ENCODE measurements at regions not wholly inside any gene's neighbourhood (a gene's known extent, or its start where the extent isn't known, plus 50 kb on each side); places are given as distances from the start of the nearest gene placed in this dataset.

- no peak overlapping the region for H3K27ac ChIP-seq (ENCODE audit: low read depth, low read length)
- no peak overlapping the region for H3K9ac ChIP-seq (ENCODE audit: low read length)
- H3K36me3 ChIP-seq (ENCODE audit: insufficient read depth, low read length): no peaks in the 10 kb centered on the region
- H3K4me3 ChIP-seq (ENCODE audit: low read depth in 1 of 2, low read length in 2 of 2): no peak overlapping the region
- no peaks in the 10 kb centered on the region for H3K9me3 ChIP-seq (ENCODE audit: low read length)
- H3K27me3 ChIP-seq (ENCODE audit: control insufficient read depth in 1 of 2, insufficient read depth in 2 of 2, low read length in 2 of 2): no peaks in the 10 kb centered on the region
- no peaks in the 10 kb centered on the region for H3K4me1 ChIP-seq (ENCODE audit: insufficient read depth, low read length)
Observed at GRCh38 chr2:62447411-62447810, 58.6 kb downstream of the TMEM17 start.

GRCh38 chr2:62446491-62446890 lies 59.5 kb downstream of the TMEM17 start:
- H3K27ac ChIP-seq (ENCODE audit: low read depth, low read length): no peak overlapping the region
- no peaks in the 10 kb centered on the region for H3K27me3 ChIP-seq (ENCODE audit: control insufficient read depth in 1 of 2, insufficient read depth in 2 of 2, low read length in 2 of 2)
- no peaks in the 10 kb centered on the region for H3K9me3 ChIP-seq (ENCODE audit: low read length)
- no peaks in the 10 kb centered on the region for H3K4me1 ChIP-seq (ENCODE audit: insufficient read depth, low read length)
- H3K9ac ChIP-seq (ENCODE audit: low read length): no peak overlapping the region
- no peak overlapping the region for H3K4me3 ChIP-seq (ENCODE audit: low read depth in 1 of 2, low read length in 2 of 2)
- H3K36me3 ChIP-seq (ENCODE audit: insufficient read depth, low read length): no peaks in the 10 kb centered on the region

GRCh38 chr2:62443886-62444285 lies 62.1 kb downstream of the TMEM17 start:
- H3K27me3 ChIP-seq (ENCODE audit: control insufficient read depth in 1 of 2, insufficient read depth in 2 of 2, low read length in 2 of 2): no peaks in the 10 kb centered on the region
- H3K9me3 ChIP-seq (ENCODE audit: low read length): no peaks in the 10 kb centered on the region
- H3K9ac ChIP-seq (ENCODE audit: low read length): no peak overlapping the region
- H3K36me3 ChIP-seq (ENCODE audit: insufficient read depth, low read length): no peaks in the 10 kb centered on the region
- H3K4me3 ChIP-seq (ENCODE audit: low read depth in 1 of 2, low read length in 2 of 2): no peak overlapping the region
- no peaks in the 10 kb centered on the region for H3K4me1 ChIP-seq (ENCODE audit: insufficient read depth, low read length)
- H3K27ac ChIP-seq (ENCODE audit: low read depth, low read length): no peak overlapping the region

- Histone ChIP-seq H3K36me3 (ENCODE audit: insufficient read depth, low read length) (no peaks in the 10 kb centered on the region), H3K27me3 (ENCODE audit: control insufficient read depth in 1 of 2, insufficient read depth in 2 of 2, low read length in 2 of 2) (no peaks in the 10 kb centered on the region), H3K4me1 (ENCODE audit: insufficient read depth, low read length) (no peaks in the 10 kb centered on the region), H3K9me3 (ENCODE audit: low read length) (no peaks in the 10 kb centered on the region), H3K27ac (ENCODE audit: low read depth, low read length) (no peak overlapping the region), H3K9ac (ENCODE audit: low read length) (no peak overlapping the region), H3K4me3 (ENCODE audit: low read depth in 1 of 2, low read length in 2 of 2) (no peak overlapping the region)
Observed at GRCh38 chr2:62443471-62443870, 62.5 kb downstream of the TMEM17 start.

GRCh38 chr2:62441824-62442223 lies 64.2 kb downstream of the TMEM17 start:
- Histone ChIP-seq H3K4me3 (ENCODE audit: low read depth in 1 of 2, low read length in 2 of 2) (no peak overlapping the region), H3K36me3 (ENCODE audit: insufficient read depth, low read length) (no peaks in the 10 kb centered on the region), H3K9me3 (ENCODE audit: low read length) (no peaks in the 10 kb centered on the region), H3K27me3 (ENCODE audit: control insufficient read depth in 1 of 2, insufficient read depth in 2 of 2, low read length in 2 of 2) (no peaks in the 10 kb centered on the region), H3K27ac (ENCODE audit: low read depth, low read length) (no peak overlapping the region), H3K4me1 (ENCODE audit: insufficient read depth, low read length) (no peaks in the 10 kb centered on the region), H3K9ac (ENCODE audit: low read length) (no peak overlapping the region)

GRCh38 chr2:62441421-62441820 lies 64.6 kb downstream of the TMEM17 start:
- no peak overlapping the region for H3K4me3 ChIP-seq (ENCODE audit: low read depth in 1 of 2, low read length in 2 of 2)
- H3K9ac ChIP-seq (ENCODE audit: low read length): no peak overlapping the region
- H3K9me3 ChIP-seq (ENCODE audit: low read length): no peaks in the 10 kb centered on the region
- H3K27me3 ChIP-seq (ENCODE audit: control insufficient read depth in 1 of 2, insufficient read depth in 2 of 2, low read length in 2 of 2): no peaks in the 10 kb centered on the region
- H3K27ac ChIP-seq (ENCODE audit: low read depth, low read length): no peak overlapping the region
- H3K36me3 ChIP-seq (ENCODE audit: insufficient read depth, low read length): no peaks in the 10 kb centered on the region
- H3K4me1 ChIP-seq (ENCODE audit: insufficient read depth, low read length): no peaks in the 10 kb centered on the region

- H3K36me3 ChIP-seq (ENCODE audit: insufficient read depth, low read length): no peaks in the 10 kb centered on the region
- H3K4me3 ChIP-seq (ENCODE audit: low read depth in 1 of 2, low read length in 2 of 2): no peak overlapping the region
- no peaks in the 10 kb centered on the region for H3K27me3 ChIP-seq (ENCODE audit: control insufficient read depth in 1 of 2, insufficient read depth in 2 of 2, low read length in 2 of 2)
- no peak overlapping the region for H3K27ac ChIP-seq (ENCODE audit: low read depth, low read length)
- H3K9me3 ChIP-seq (ENCODE audit: low read length): no peaks in the 10 kb centered on the region
- no peaks in the 10 kb centered on the region for H3K4me1 ChIP-seq (ENCODE audit: insufficient read depth, low read length)
- H3K9ac ChIP-seq (ENCODE audit: low read length): no peak overlapping the region
Observed at GRCh38 chr2:62440281-62440946, 65.6 kb downstream of the TMEM17 start.

GRCh38 chr2:62439425-62439824 lies 66.6 kb downstream of the TMEM17 start:
- H3K9me3 ChIP-seq (ENCODE audit: low read length): no peaks in the 10 kb centered on the region
- H3K4me3 ChIP-seq (ENCODE audit: low read depth in 1 of 2, low read length in 2 of 2): no peak overlapping the region
- H3K9ac ChIP-seq (ENCODE audit: low read length): no peak overlapping the region
- H3K27me3 ChIP-seq (ENCODE audit: control insufficient read depth in 1 of 2, insufficient read depth in 2 of 2, low read length in 2 of 2): no peaks in the 10 kb centered on the region
- H3K27ac ChIP-seq (ENCODE audit: low read depth, low read length): no peak overlapping the region
- no peaks in the 10 kb centered on the region for H3K36me3 ChIP-seq (ENCODE audit: insufficient read depth, low read length)
- no peaks in the 10 kb centered on the region for H3K4me1 ChIP-seq (ENCODE audit: insufficient read depth, low read length)

- no peaks in the 10 kb centered on the region for H3K27me3 ChIP-seq (ENCODE audit: control insufficient read depth in 1 of 2, insufficient read depth in 2 of 2, low read length in 2 of 2)
- H3K4me3 ChIP-seq (ENCODE audit: low read depth in 1 of 2, low read length in 2 of 2): no peak overlapping the region
- H3K9me3 ChIP-seq (ENCODE audit: low read length): no peaks in the 10 kb centered on the region
- H3K36me3 ChIP-seq (ENCODE audit: insufficient read depth, low read length): no peaks in the 10 kb centered on the region
- no peak overlapping the region for H3K9ac ChIP-seq (ENCODE audit: low read length)
- no peaks in the 10 kb centered on the region for H3K4me1 ChIP-seq (ENCODE audit: insufficient read depth, low read length)
- no peak overlapping the region for H3K27ac ChIP-seq (ENCODE audit: low read depth, low read length)
Observed at GRCh38 chr2:62437785-62438184, 68.2 kb downstream of the TMEM17 start.

GRCh38 chr2:62435720-62436119 lies 70.3 kb downstream of the TMEM17 start:
- Histone ChIP-seq H3K36me3 (ENCODE audit: insufficient read depth, low read length) (no peaks in the 10 kb centered on the region), H3K27me3 (ENCODE audit: control insufficient read depth in 1 of 2, insufficient read depth in 2 of 2, low read length in 2 of 2) (no peaks in the 10 kb centered on the region), H3K9ac (ENCODE audit: low read length) (no peak overlapping the region), H3K27ac (ENCODE audit: low read depth, low read length) (no peak overlapping the region), H3K4me1 (ENCODE audit: insufficient read depth, low read length) (no peaks in the 10 kb centered on the region), H3K4me3 (ENCODE audit: low read depth in 1 of 2, low read length in 2 of 2) (no peak overlapping the region), H3K9me3 (ENCODE audit: low read length) (no peaks in the 10 kb centered on the region)

- Histone ChIP-seq H3K4me1 (ENCODE audit: insufficient read depth, low read length) (no peaks in the 10 kb centered on the region), H3K9me3 (ENCODE audit: low read length) (no peaks in the 10 kb centered on the region), H3K27ac (ENCODE audit: low read depth, low read length) (no peak overlapping the region), H3K4me3 (ENCODE audit: low read depth in 1 of 2, low read length in 2 of 2) (no peak overlapping the region), H3K27me3 (ENCODE audit: control insufficient read depth in 1 of 2, insufficient read depth in 2 of 2, low read length in 2 of 2) (no peaks in the 10 kb centered on the region), H3K36me3 (ENCODE audit: insufficient read depth, low read length) (no peaks in the 10 kb centered on the region), H3K9ac (ENCODE audit: low read length) (no peak overlapping the region)
Observed at GRCh38 chr2:62432407-62432806, 73.6 kb downstream of the TMEM17 start.

- Histone ChIP-seq H3K27me3 (ENCODE audit: control insufficient read depth in 1 of 2, insufficient read depth in 2 of 2, low read length in 2 of 2) (no peaks in the 10 kb centered on the region), H3K4me1 (ENCODE audit: insufficient read depth, low read length) (no peaks in the 10 kb centered on the region), H3K9ac (ENCODE audit: low read length) (no peak overlapping the region)
Observed at GRCh38 chr2:62431512-62431911, 74.5 kb downstream of the TMEM17 start.

More at GRCh38 chr2:62431512-62431911, 74.5 kb downstream of the TMEM17 start:
- H3K27ac ChIP-seq (ENCODE audit: low read depth, low read length): no peak overlapping the region
- no peak overlapping the region for H3K4me3 ChIP-seq (ENCODE audit: low read depth in 1 of 2, low read length in 2 of 2)
- no peaks in the 10 kb centered on the region for H3K9me3 ChIP-seq (ENCODE audit: low read length)
- H3K36me3 ChIP-seq (ENCODE audit: insufficient read depth, low read length): no peaks in the 10 kb centered on the region

Data from muscle layer of colon (tissue), 2 donors.